Left lung (tissue), 4 donors: ENCODE measurements at regions not wholly inside any gene's neighbourhood (a gene's known extent, or its start where the extent isn't known, plus 50 kb on each side); places are given as distances from the start of the nearest gene placed in this dataset.

Experiments
- ATAC-seq: fragments of 200-7000 bp; cut with Tn5 transposase; one replicate; pipeline ENCODE4 v1.9.1; 2020; ENCODE audit warnings: moderate library complexity
- DNase-seq, 4 donors: peaks; one replicate each; pipeline ENCODE4 v3.0.0-alpha.2; 2013 to 2020
- H3K27ac ChIP-seq, 2 donors: fragments of 200-600 bp; sonication (generic) in 1 of 2; one replicate each; pipeline versions ENCODE4 v1.5.0 to v1.8.0; 2020 to 2021
- H3K27me3 ChIP-seq, 2 donors: fragments of 200-600 bp; sonication (generic) in 1 of 2; one replicate each; pipeline versions ENCODE4 v1.5.0 to v1.8.0; 2020 to 2021
- H3K36me3 ChIP-seq, 2 donors: fragments of 200-600 bp; sonication (generic) in 1 of 2; one replicate each; pipeline versions ENCODE4 v1.5.0 to v1.8.0; 2020 to 2021
- H3K4me1 ChIP-seq, 2 donors: fragments of 200-600 bp; one replicate each; pipeline ENCODE4 v1.8.0; 2021
- H3K4me3 ChIP-seq, 2 donors: fragments of 200-600 bp; sonication (generic) in 1 of 2; one replicate each; pipeline versions ENCODE4 v1.5.0 to v1.8.0; 2020 to 2021; ENCODE audit warnings: mild to moderate bottlenecking in 1 of 2
- H3K9me3 ChIP-seq, 2 donors: fragments of 200-600 bp; sonication (generic) in 1 of 2; one replicate each; pipeline versions ENCODE4 v1.5.0 to v1.8.0; 2020 to 2021
- CTCF ChIP-seq, 2 donors: fragments of 200-600 bp; sonication (generic) in 1 of 2; IDR thresholded peaks; one replicate each; pipeline versions ENCODE4 v1.5.0 to v1.8.0; 2021; ENCODE audit warnings: antibody characterized with exemption in 2 of 2
- intact Hi-C, 2 donors: fragments of 100-400 bp; cut with DNase I; formaldehyde crosslinking; loops; one replicate each; pipeline versions ENCODE4 v1.11.2 to v1.14.2; 2022
- donor health status: DM: no; HTN: yes; CAD: no.
- donor health status: DM: no; HTN: no; CAD: no.

- H3K27me3 ChIP-seq, result no peaks in the 10 kb centered on the region
- no peak for TF ChIP-seq CTCF (IDR thresholded peaks at IDR 0.05)
- no peaks in the 10 kb centered on the region for H3K9me3 ChIP-seq
- no peak overlapping the region for H3K4me3 ChIP-seq
- intact Hi-C loops, result no loop called here
- ATAC-seq, result no peak
- no peak overlapping the region for H3K27ac ChIP-seq
- no peak for DNase-seq
- no peaks in the 10 kb centered on the region for H3K4me1 ChIP-seq
- no peaks in the 10 kb centered on the region for H3K36me3 ChIP-seq
Measured at GRCh38 chrX:139049465-139049864, 337.9 kb upstream of the FGF13 start.

DNA sequence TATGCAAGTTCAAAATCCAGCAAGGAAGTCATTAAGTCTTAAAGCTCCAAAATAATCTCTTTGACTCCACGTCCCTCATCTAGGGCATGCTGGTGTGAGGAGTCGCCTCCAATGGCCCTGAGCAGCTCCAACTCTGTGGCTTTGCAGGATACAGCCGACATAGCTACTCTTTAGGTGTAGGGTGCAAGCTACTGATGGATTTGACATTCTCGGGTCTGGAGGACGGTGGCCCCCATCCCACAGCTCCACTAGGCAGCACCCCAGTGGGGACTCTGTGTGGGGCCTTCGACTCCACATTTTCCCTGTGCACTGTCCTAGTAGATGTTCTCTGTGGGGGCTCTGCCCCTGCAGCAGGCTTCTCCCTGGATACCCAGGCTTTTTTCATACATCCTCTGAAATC lies 333.2 kb upstream of the FGF13 start:
- DNase-seq (no peak), ATAC-seq (no peak)
- Histone ChIP-seq H3K36me3 (no peaks in the 10 kb centered on the region), H3K9me3 (no peaks in the 10 kb centered on the region), H3K27me3 (no peaks in the 10 kb centered on the region), H3K27ac (no peak overlapping the region), H3K4me1 (no peaks in the 10 kb centered on the region), H3K4me3 (no peak overlapping the region)
- intact Hi-C loops, result no loop called here
- no peak for TF ChIP-seq CTCF (IDR thresholded peaks at IDR 0.05)

DNA sequence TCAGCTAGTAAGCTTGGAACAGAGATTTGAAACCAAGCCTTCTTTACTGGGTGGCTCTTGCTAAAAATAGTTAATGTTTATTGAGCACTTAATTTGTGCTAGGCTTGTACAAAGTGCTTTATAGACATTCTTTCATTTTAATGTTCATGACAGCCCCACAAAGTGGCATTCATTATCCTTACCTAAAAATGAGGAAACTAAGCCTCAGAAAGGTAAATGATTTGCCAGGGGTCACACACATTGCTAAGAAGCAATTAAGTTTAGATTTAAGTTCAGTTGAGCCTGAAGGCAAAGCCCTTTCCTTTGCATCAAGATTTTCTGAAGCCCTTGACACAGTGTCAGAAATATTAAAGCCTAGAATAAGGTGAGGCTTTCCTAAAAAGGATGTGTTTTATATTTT lies 327.5 kb upstream of the FGF13 start:
- DNase-seq (no peak), ATAC-seq (no peak)
- Histone ChIP-seq H3K27me3 (no peaks in the 10 kb centered on the region), H3K27ac (no peak overlapping the region), H3K4me1 (no peaks in the 10 kb centered on the region), H3K9me3 (no peaks in the 10 kb centered on the region), H3K36me3 (no peaks in the 10 kb centered on the region), H3K4me3 (no peak overlapping the region)
- intact Hi-C loops, result no loop called here
- TF ChIP-seq CTCF (IDR thresholded peaks at IDR 0.05), result no peak

- no peaks in the 10 kb centered on the region for H3K27me3 ChIP-seq
- no peak overlapping the region for H3K27ac ChIP-seq
- H3K4me3 ChIP-seq, result no peak overlapping the region
- H3K4me1 ChIP-seq, result no peaks in the 10 kb centered on the region
- H3K9me3 ChIP-seq, result no peaks in the 10 kb centered on the region
- ATAC-seq (no peak), DNase-seq (no peak)
- no peak for TF ChIP-seq CTCF (IDR thresholded peaks at IDR 0.05)
- intact Hi-C loops, result no loop called here
- no peaks in the 10 kb centered on the region for H3K36me3 ChIP-seq
Measured at GRCh38 chrX:139026811-139027210, 315.3 kb upstream of the FGF13 start.

DNA sequence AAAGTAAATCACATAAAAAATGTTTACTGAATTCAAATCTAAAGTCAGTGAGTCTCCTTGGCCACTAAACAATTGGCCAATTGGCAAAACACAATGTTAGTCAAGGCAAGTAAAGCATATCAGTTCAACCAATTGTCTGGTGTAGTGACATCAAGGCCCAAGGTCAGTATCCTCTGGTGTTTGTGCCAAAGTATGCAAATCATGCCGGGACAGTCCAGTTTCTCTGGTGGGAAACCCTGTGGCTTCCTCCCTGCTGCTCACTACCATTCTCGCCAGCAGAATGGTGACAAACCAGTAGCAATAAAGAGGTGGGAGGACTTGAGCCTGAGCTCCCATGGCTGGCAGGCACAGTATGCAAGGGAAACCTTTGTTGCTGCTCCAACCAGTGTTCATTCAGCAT lies 314.9 kb upstream of the FGF13 start:
- Histone ChIP-seq H3K27me3 (no peaks in the 10 kb centered on the region), H3K4me1 (no peaks in the 10 kb centered on the region), H3K9me3 (no peaks in the 10 kb centered on the region), H3K27ac (no peak overlapping the region), H3K4me3 (no peak overlapping the region), H3K36me3 (no peaks in the 10 kb centered on the region)
- DNase-seq (no peak), ATAC-seq (no peak)
- intact Hi-C loops, result no loop called here
- no peak for TF ChIP-seq CTCF (IDR thresholded peaks at IDR 0.05)
